DND-41 (cell line): ENCODE measurements at regions not wholly inside any gene's neighbourhood (a gene's known extent, or its start where the extent isn't known, plus 50 kb on each side); places are given as distances from the start of the nearest gene placed in this dataset.

ENCODE experiments used
- EZH2 ChIP-seq: IDR thresholded peaks from 3 replicates; pipeline ENCODE4 v1.6.1; 2012; ENCODE audit warnings: borderline replicate concordance, low read depth, mild to moderate bottlenecking, moderate library complexity, low read length, inconsistent platforms; ENCODE audit not compliant: severe bottlenecking
- TF ChIP-seq, protein P1 (sequence below): IDR thresholded peaks from 2 replicates; pipeline ENCODE4 v1.5.1; 2012; ENCODE audit warnings: borderline replicate concordance, low read length, moderate library complexity, mild to moderate bottlenecking; ENCODE audit not compliant: poor library complexity, severe bottlenecking; ENCODE audit errors: extremely low read depth

DNA sequence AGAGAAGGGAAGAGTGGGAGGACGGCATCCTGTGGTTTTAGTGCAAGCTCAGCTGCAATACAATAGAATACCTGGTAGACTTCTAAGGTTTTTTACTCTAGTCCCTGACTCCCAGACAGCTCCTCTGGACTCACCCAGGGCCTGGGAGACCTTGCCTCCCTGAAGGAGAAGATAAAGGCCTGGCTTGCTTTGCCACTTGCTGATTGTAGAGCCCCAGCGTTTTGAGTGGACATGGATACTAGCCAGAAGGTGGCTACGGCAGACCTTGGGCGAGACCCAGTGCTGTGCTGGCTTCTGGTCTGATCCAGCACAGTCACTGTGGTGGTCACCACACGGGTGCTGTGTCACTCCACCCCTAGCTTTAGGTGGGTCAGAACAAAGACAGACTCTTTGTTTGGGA lies 72.2 kb upstream of the TTC14 start:
- TF ChIP-seq EZH2, result no peak
- TF ChIP-seq, protein P1, sequence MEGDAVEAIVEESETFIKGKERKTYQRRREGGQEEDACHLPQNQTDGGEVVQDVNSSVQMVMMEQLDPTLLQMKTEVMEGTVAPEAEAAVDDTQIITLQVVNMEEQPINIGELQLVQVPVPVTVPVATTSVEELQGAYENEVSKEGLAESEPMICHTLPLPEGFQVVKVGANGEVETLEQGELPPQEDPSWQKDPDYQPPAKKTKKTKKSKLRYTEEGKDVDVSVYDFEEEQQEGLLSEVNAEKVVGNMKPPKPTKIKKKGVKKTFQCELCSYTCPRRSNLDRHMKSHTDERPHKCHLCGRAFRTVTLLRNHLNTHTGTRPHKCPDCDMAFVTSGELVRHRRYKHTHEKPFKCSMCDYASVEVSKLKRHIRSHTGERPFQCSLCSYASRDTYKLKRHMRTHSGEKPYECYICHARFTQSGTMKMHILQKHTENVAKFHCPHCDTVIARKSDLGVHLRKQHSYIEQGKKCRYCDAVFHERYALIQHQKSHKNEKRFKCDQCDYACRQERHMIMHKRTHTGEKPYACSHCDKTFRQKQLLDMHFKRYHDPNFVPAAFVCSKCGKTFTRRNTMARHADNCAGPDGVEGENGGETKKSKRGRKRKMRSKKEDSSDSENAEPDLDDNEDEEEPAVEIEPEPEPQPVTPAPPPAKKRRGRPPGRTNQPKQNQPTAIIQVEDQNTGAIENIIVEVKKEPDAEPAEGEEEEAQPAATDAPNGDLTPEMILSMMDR, result no peak
